H1 (cell line): ENCODE measurements at regions not wholly inside any gene's neighbourhood (a gene's known extent, or its start where the extent isn't known, plus 50 kb on each side); places are given as distances from the start of the nearest gene placed in this dataset.

Experiments
- CTCF ChIA-PET: fragments of 300-600 bp; sonication (Branson Sonifier 250); formaldehyde crosslinking; loops from one replicate; lab custom pipeline; 2021; ENCODE audit not compliant: partially characterized antibody; lab: Charles Lee
- POLR2A ChIA-PET: fragments of 300-600 bp; sonication (Branson Sonifier 250); formaldehyde crosslinking; loops from one replicate; lab custom pipeline; 2021; ENCODE audit warnings: inconsistent platforms; ENCODE audit not compliant: partially characterized antibody; lab: Charles Lee
- DNase-seq, 2 experiments: peaks; one replicate each; pipeline versions ENCODE4 v3.0.0 to v3.0.0-alpha.2; 2010 to 2022; ENCODE audit warnings: low spot score in 2 of 2, low read depth in 1 of 2, mixed read lengths in 1 of 2
- FAIRE-seq: peaks from 2 replicates; lab custom pipeline; 2011; peaks lifted over from hg19 to GRCh38; lab: Jason Lieb, UNC
- H2AFZ ChIP-seq: 2 replicates; pipeline ENCODE4 v1.8.1; 2012; ENCODE audit warnings: low read length, inconsistent platforms
- H2AK5ac ChIP-seq: 2 replicates; pipeline ENCODE4 v1.6.1; 2013; ENCODE audit warnings: low read depth, low read length
- H2BK120ac ChIP-seq: replicated peaks from 2 replicates; pipeline ENCODE3; 2013; ENCODE audit warnings: low read depth, low read length, inconsistent platforms
- H2BK12ac ChIP-seq: 2 replicates; pipeline ENCODE4 v1.6.1; 2013; ENCODE audit warnings: low read depth, low read length
- H2BK15ac ChIP-seq: 2 replicates; pipeline ENCODE4 v1.6.1; 2013; ENCODE audit warnings: low read length
- H2BK20ac ChIP-seq: 2 replicates; pipeline ENCODE4 v1.6.1; 2013; ENCODE audit warnings: low read length
- H2BK5ac ChIP-seq: 2 replicates; pipeline ENCODE4 v1.6.1; 2013; ENCODE audit warnings: low read depth, low read length
- H3K14ac ChIP-seq: 2 replicates; pipeline ENCODE4 v1.6.1; 2013; ENCODE audit warnings: inconsistent platforms; ENCODE audit not compliant: insufficient read length
- H3K18ac ChIP-seq: 2 replicates; pipeline ENCODE4 v1.6.1; 2013; ENCODE audit warnings: low read length; ENCODE audit errors: extremely low read depth
- H3K23ac ChIP-seq: 2 replicates; pipeline ENCODE4 v1.6.1; 2013; ENCODE audit warnings: inconsistent platforms; ENCODE audit not compliant: insufficient read length
- H3K23me2 ChIP-seq: 2 replicates; pipeline ENCODE4 v1.6.1; 2013; ENCODE audit warnings: low read depth, low read length
- H3K27ac ChIP-seq: 2 replicates; pipeline ENCODE4 v1.6.1; 2011; ENCODE audit warnings: low read depth, low read length, inconsistent platforms
- H3K27me3 ChIP-seq, 4 experiments: replicated peaks in 1 of 4; 1 replicate in 1 of 4; 2 replicates in 3 of 4; pipeline versions ENCODE4 v1.6.1 to v1.8.1; 2011 to 2013; ENCODE audit warnings: low read length in 3 of 4, mild to moderate bottlenecking in 3 of 4, inconsistent platforms in 2 of 4, mixed read lengths in 2 of 4, moderate library complexity in 1 of 4; ENCODE audit not compliant: control insufficient read depth in 3 of 4, insufficient read depth in 3 of 4; ENCODE audit errors: extremely low read depth in 1 of 4
- H3K36me3 ChIP-seq, 4 experiments: 2 replicates each; pipeline versions ENCODE4 v1.6.1 to v1.8.1; 2011 to 2013; ENCODE audit warnings: mild to moderate bottlenecking in 4 of 4, low read length in 3 of 4, moderate library complexity in 2 of 4, control low read depth in 1 of 4, inconsistent platforms in 1 of 4; ENCODE audit not compliant: insufficient read depth in 4 of 4, control insufficient read depth in 2 of 4
- H3K4ac ChIP-seq: replicated peaks from 2 replicates; pipeline ENCODE3; 2013; ENCODE audit warnings: low read length, low read depth, mixed read lengths, inconsistent platforms; ENCODE audit not compliant: insufficient read length
- H3K4me1 ChIP-seq, 4 experiments: replicated peaks in 1 of 4; 1 replicate in 1 of 4; 2 replicates in 3 of 4; pipeline versions ENCODE4 v1.6.1 to v1.8.1; 2011 to 2013; ENCODE audit warnings: low read length in 3 of 4, inconsistent platforms in 2 of 4, mixed read lengths in 1 of 4; ENCODE audit not compliant: insufficient read depth in 4 of 4, control insufficient read depth in 3 of 4
- H3K4me2 ChIP-seq, 2 experiments: 2 replicates each; pipeline versions ENCODE4 v1.6.1 to v1.8.1; 2011 to 2013; ENCODE audit warnings: low read depth in 2 of 2, low read length in 2 of 2, control low read depth in 1 of 2, inconsistent platforms in 1 of 2, mild to moderate bottlenecking in 1 of 2; ENCODE audit not compliant: insufficient read depth in 1 of 2
- H3K4me3 ChIP-seq, 4 experiments: fragments of 200-600, 300-600 bp in 1 of 4; sonication (generic), shearing (Covaris generic), sonication (Bioruptor Twin) in 1 of 4; 2 replicates each; pipeline versions ENCODE4 v1.5.1 to v1.8.1; 2011 to 2016; ENCODE audit warnings: low read length in 4 of 4, low read depth in 3 of 4, control low read depth in 2 of 4, inconsistent platforms in 2 of 4, mild to moderate bottlenecking in 2 of 4, mixed read lengths in 1 of 4, moderate library complexity in 1 of 4; ENCODE audit not compliant: insufficient read depth in 2 of 4; ENCODE audit errors: extremely low read depth in 1 of 4
- H3K56ac ChIP-seq: replicated peaks from 2 replicates; pipeline ENCODE3; 2013; ENCODE audit warnings: low read depth, mild to moderate bottlenecking, mixed read lengths, low read length, inconsistent platforms; ENCODE audit not compliant: insufficient read length
- H3K79me1 ChIP-seq: 2 replicates; pipeline ENCODE4 v1.6.1; 2013; ENCODE audit warnings: low read depth, low read length, control low read depth
- H3K79me2 ChIP-seq, 2 experiments: 2 replicates each; pipeline versions ENCODE4 v1.6.1 to v1.8.1; 2012 to 2013; ENCODE audit warnings: low read length in 2 of 2, mild to moderate bottlenecking in 2 of 2, inconsistent platforms in 1 of 2; ENCODE audit not compliant: insufficient read depth in 2 of 2, control insufficient read depth in 1 of 2
- H3K9ac ChIP-seq, 4 experiments: replicated peaks in 1 of 4; 1 replicate in 1 of 4; 2 replicates in 3 of 4; pipeline versions ENCODE4 v1.6.1 to v1.8.1; 2011 to 2013; ENCODE audit warnings: low read depth in 3 of 4, low read length in 3 of 4, control low read depth in 2 of 4, mild to moderate bottlenecking in 2 of 4, moderate library complexity in 2 of 4, inconsistent platforms in 1 of 4; ENCODE audit errors: extremely low read depth in 1 of 4
- H3K9me3 ChIP-seq, 2 experiments: 2 replicates each; pipeline versions ENCODE4 v1.6.1 to v1.8.1; 2012 to 2013; ENCODE audit warnings: mild to moderate bottlenecking in 2 of 2, moderate library complexity in 2 of 2, control low read depth in 1 of 2, inconsistent platforms in 1 of 2, low read depth in 1 of 2, low read length in 1 of 2, mixed read lengths in 1 of 2; ENCODE audit not compliant: insufficient read depth in 2 of 2
- H4K20me1 ChIP-seq, 2 experiments: replicated peaks in 1 of 2; 2 replicates each; pipeline versions ENCODE3 to v1.8.1; 2011 to 2013; ENCODE audit warnings: inconsistent platforms in 2 of 2, low read length in 2 of 2, mild to moderate bottlenecking in 1 of 2; ENCODE audit not compliant: insufficient read depth in 2 of 2, control insufficient read depth in 1 of 2
- H4K5ac ChIP-seq: 2 replicates; pipeline ENCODE4 v1.6.1; 2013; ENCODE audit warnings: low read length, low read depth, mixed read lengths, inconsistent platforms; ENCODE audit not compliant: insufficient read length
- H4K8ac ChIP-seq: 2 replicates; pipeline ENCODE4 v1.8.0; 2013; ENCODE audit warnings: mild to moderate bottlenecking, moderate library complexity, low read length, inconsistent platforms; ENCODE audit not compliant: insufficient read depth; ENCODE audit errors: extremely low read depth
- H4K91ac ChIP-seq: replicated peaks from 2 replicates; pipeline ENCODE3; 2013; ENCODE audit warnings: low read length, mixed read lengths, inconsistent platforms; ENCODE audit not compliant: insufficient read length
- BRCA1 ChIP-seq: IDR thresholded peaks from 2 replicates; pipeline ENCODE4 v1.6.1; 2012; ENCODE audit warnings: low read depth, low read length, improper control_type of control experiment
- CBX5 ChIP-seq: fragments of 300-800, 300-1000 bp; sonication (generic); IDR thresholded peaks from 2 replicates; pipeline ENCODE4 v1.7.1; 2016; ENCODE audit warnings: antibody characterized with exemption, low read length, low read depth
- EGR1 ChIP-seq: IDR thresholded peaks from 2 replicates; pipeline ENCODE4 v1.6.1; 2011; ENCODE audit warnings: low read depth, low read length, borderline replicate concordance
- FOSL1 ChIP-seq: IDR thresholded peaks from 2 replicates; pipeline ENCODE4 v1.6.1; 2011; ENCODE audit warnings: mild to moderate bottlenecking, low read depth, low read length, moderate library complexity; ENCODE audit not compliant: insufficient read depth
- KDM1A ChIP-seq: fragments of 200-600, 300-600 bp; sonication (generic); IDR thresholded peaks from 2 replicates; pipeline ENCODE4 v1.7.1; 2016; ENCODE audit warnings: mild to moderate bottlenecking, low read length, borderline replicate concordance
- MAX ChIP-seq: IDR thresholded peaks from 2 replicates; pipeline ENCODE4 v1.6.1; 2012; ENCODE audit warnings: inconsistent platforms
- POLR2A ChIP-seq, 2 experiments: IDR thresholded peaks; 1 replicate in 1 of 2; 2 replicates in 1 of 2; pipeline ENCODE4 v1.6.1; 2011; ENCODE audit warnings: low read depth in 2 of 2, low read length in 2 of 2, mild to moderate bottlenecking in 2 of 2; ENCODE audit errors: control extremely low read depth in 1 of 2
- TAF7 ChIP-seq: optimal IDR thresholded peaks from 2 replicates; pipeline ENCODE3; 2011; ENCODE audit warnings: low read depth, mild to moderate bottlenecking, inconsistent platforms, low read length, moderate library complexity, borderline replicate concordance
- WGBS, 2 experiments: shearing (Covaris generic) in 1 of 2; methylation state at CpG; one replicate each; pipeline versions ENCODE4 v1.1.6 to v1.1.7; 2013 to 2015; ENCODE audit warnings: low lambda C conversion rate in 2 of 2, mixed read lengths in 2 of 2, inconsistent platforms in 1 of 2, low coverage in 1 of 2, missing lambda C conversion rate in 1 of 2; ENCODE audit not compliant: insufficient replicate concordance in 2 of 2, insufficient coverage in 1 of 2, insufficient read length in 1 of 2; ENCODE audit errors: extremely low coverage in 1 of 2, missing lambda C conversion rate in 1 of 2; 5-methylcytosine and 5-hydroxymethylcytosine counted together

GRCh38 chr2:176536439-176537133 lies 267.3 kb downstream of the MTX2 start:
- Histone ChIP-seq H3K9me3 (no peaks in the 10 kb centered on the region), H2BK15ac (no peak overlapping the region), H4K5ac (no peak overlapping the region), H3K79me2 (no peaks in the 10 kb centered on the region), H2AFZ (no peak overlapping the region), H3K23ac (no peak overlapping the region), H3K27ac (no peak overlapping the region), H2BK120ac (no peak overlapping the region), H3K9ac (no peak overlapping the region), H3K27me3 (peaks cover 0 to 1% (median 0%) of the 10 kb centered on the region in 4 experiments; a peak in 1 of 7 replicates), H3K4me2 (no peak overlapping the region), H3K4me1 (peaks cover 0 to 2% (median 0%) of the 10 kb centered on the region in 4 experiments; a peak in 2 of 7 replicates), H2BK20ac (no peak overlapping the region), H2AK5ac (no peak overlapping the region), H3K23me2 (no peaks in the 10 kb centered on the region), H4K91ac (no peak overlapping the region), H3K4me3 (no peak overlapping the region), H4K20me1 (no peaks in the 10 kb centered on the region), H2BK12ac (no peak overlapping the region), H3K4ac (no peak overlapping the region), H3K56ac (no peak overlapping the region), H3K14ac (no peak overlapping the region), H3K36me3 (no peaks in the 10 kb centered on the region), H3K79me1 (no peaks in the 10 kb centered on the region), H2BK5ac (no peak overlapping the region), H3K18ac (no peak overlapping the region), H4K8ac (no peak overlapping the region)
- ChIA-PET CTCF (interaction anchor here (1.6 to 3.8 kb wide), 2 partner anchors 11 to 17 kb away, joined by 6 to 29 read pairs; no protein-coding TSS in a partner anchor), POLR2A (no interaction called here)
- no peak for FAIRE-seq
- 83% methylated on average over 3 of the region's 3 CpGs; no CpG with 5 or more reads in 1 of the 2 experiments for WGBS, 2 experiments
- no peak for DNase-seq
- TF ChIP-seq POLR2A (IDR thresholded peaks at IDR 0.05; ENCODE audit: control extremely low read depth in 1 of 2, low read depth in 2 of 2, low read length in 2 of 2) (no peak), CBX5 (no peak), TAF7 (no peak), KDM1A (no peak), FOSL1 (no peak), MAX (no peak), EGR1 (no peak), BRCA1 (no peak)
